ENCODE measurements at regions not wholly inside any gene's neighbourhood (a gene's known extent, or its start where the extent isn't known, plus 50 kb on each side); places are given as distances from the start of the nearest gene placed in this dataset.

DNA sequence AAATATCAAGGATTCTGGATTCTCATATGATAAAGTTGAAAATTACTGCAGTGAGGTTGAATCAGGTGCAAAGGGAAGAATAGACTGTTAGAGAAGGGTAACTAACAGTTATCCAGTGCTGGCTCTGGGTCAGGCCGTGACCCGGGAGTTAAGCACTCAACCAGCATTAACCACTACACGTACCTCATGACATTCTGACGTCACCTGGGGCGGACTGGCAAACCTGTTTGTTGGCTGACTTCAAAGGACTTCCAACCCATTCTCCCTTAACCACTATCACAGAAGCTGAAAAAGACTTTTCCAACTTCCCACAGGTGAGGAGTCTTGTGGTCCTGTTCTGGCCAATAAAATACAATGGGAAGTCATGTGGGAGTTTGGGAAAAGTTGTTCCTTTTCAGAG is 268.9 kb downstream of the ENC1 start:
- Histone ChIP-seq H3K9me3 (ENCODE audit: insufficient read depth, low read depth, low read length) (no peaks in the 10 kb centered on the region), H3K9me2 (replicated peaks; ENCODE audit: low read depth, low read length) (no peaks in the 10 kb centered on the region), H3K79me2 (ENCODE audit: insufficient read depth, low read length) (no peaks in the 10 kb centered on the region), H4K20me1 (ENCODE audit: insufficient read depth, low read length, poor library complexity, severe bottlenecking) (no peaks in the 10 kb centered on the region), H3K4me2 (ENCODE audit: low read depth, low read length, poor library complexity, severe bottlenecking) (no peak overlapping the region), H3K27me3 (ENCODE audit: insufficient read depth, low read length, poor library complexity, severe bottlenecking) (no peaks in the 10 kb centered on the region), H2AFZ (ENCODE audit: low read length) (no peak overlapping the region), H3K36me3 (ENCODE audit: insufficient read depth, low read length) (no peaks in the 10 kb centered on the region), H3K4me1 (ENCODE audit: insufficient read depth, low read length, poor library complexity, severe bottlenecking) (peaks cover 9% of the 10 kb centered on the region), H3F3A (ENCODE audit: low read depth) (no peaks in the 10 kb centered on the region), H3K9ac (ENCODE audit: low read depth, low read length, poor library complexity, severe bottlenecking) (no peak overlapping the region), H3K4me3 (ENCODE audit: low read length, poor library complexity, severe bottlenecking) (no peak overlapping the region)
- TF ChIP-seq, protein P1, sequence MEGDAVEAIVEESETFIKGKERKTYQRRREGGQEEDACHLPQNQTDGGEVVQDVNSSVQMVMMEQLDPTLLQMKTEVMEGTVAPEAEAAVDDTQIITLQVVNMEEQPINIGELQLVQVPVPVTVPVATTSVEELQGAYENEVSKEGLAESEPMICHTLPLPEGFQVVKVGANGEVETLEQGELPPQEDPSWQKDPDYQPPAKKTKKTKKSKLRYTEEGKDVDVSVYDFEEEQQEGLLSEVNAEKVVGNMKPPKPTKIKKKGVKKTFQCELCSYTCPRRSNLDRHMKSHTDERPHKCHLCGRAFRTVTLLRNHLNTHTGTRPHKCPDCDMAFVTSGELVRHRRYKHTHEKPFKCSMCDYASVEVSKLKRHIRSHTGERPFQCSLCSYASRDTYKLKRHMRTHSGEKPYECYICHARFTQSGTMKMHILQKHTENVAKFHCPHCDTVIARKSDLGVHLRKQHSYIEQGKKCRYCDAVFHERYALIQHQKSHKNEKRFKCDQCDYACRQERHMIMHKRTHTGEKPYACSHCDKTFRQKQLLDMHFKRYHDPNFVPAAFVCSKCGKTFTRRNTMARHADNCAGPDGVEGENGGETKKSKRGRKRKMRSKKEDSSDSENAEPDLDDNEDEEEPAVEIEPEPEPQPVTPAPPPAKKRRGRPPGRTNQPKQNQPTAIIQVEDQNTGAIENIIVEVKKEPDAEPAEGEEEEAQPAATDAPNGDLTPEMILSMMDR (conservative IDR thresholded peaks at IDR 0.05; ENCODE audit: low read length): no peak
- TF ChIP-seq EZH2phosphoT487 (IDR thresholded peaks at IDR 0.05; ENCODE audit: borderline replicate concordance): no peak

- Histone ChIP-seq H3F3A (ENCODE audit: low read depth) (no peaks in the 10 kb centered on the region), H3K79me2 (ENCODE audit: insufficient read depth, low read length) (no peaks in the 10 kb centered on the region), H3K36me3 (ENCODE audit: insufficient read depth, low read length) (no peaks in the 10 kb centered on the region), H3K4me1 (ENCODE audit: insufficient read depth, low read length, poor library complexity, severe bottlenecking) (peaks cover 6% of the 10 kb centered on the region), H3K4me2 (ENCODE audit: low read depth, low read length, poor library complexity, severe bottlenecking) (no peak overlapping the region), H3K9me3 (ENCODE audit: insufficient read depth, low read depth, low read length) (no peaks in the 10 kb centered on the region), H2AFZ (ENCODE audit: low read length) (no peak overlapping the region), H3K9ac (ENCODE audit: low read depth, low read length, poor library complexity, severe bottlenecking) (no peak overlapping the region), H3K9me2 (replicated peaks; ENCODE audit: low read depth, low read length) (no peaks in the 10 kb centered on the region), H4K20me1 (ENCODE audit: insufficient read depth, low read length, poor library complexity, severe bottlenecking) (no peaks in the 10 kb centered on the region), H3K4me3 (ENCODE audit: low read length, poor library complexity, severe bottlenecking) (no peak overlapping the region), H3K27me3 (ENCODE audit: insufficient read depth, low read length, poor library complexity, severe bottlenecking) (no peaks in the 10 kb centered on the region)
- TF ChIP-seq, protein P1 (conservative IDR thresholded peaks at IDR 0.05; ENCODE audit: low read length): no peak
- TF ChIP-seq EZH2phosphoT487 (IDR thresholded peaks at IDR 0.05; ENCODE audit: borderline replicate concordance): no peak
Observed at GRCh38 chr5:74370168-74370567, 270.4 kb downstream of the ENC1 start.

DNA sequence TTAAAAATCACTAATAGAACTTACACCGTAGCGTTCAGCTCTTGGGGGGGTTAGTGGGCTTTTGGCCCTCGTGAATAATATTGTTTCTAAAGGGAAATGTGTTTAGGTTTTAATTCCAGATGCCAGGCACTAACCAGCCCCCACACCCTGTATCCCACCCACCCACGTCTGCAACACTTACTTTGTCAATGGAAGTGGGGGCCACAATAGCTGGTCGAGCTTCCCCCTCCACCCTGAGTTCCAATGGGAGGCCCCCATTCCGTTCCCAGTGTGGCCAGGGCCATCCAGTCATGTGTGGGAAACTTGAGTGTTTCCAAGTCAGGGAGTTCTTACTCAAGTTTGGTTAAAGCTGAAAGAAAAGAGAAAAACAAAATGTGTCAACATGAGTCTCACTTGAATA is 271.4 kb downstream of the ENC1 start:
- Histone ChIP-seq H3K9me2 (replicated peaks; ENCODE audit: low read depth, low read length) (no peaks in the 10 kb centered on the region), H3F3A (ENCODE audit: low read depth) (no peaks in the 10 kb centered on the region), H3K4me1 (ENCODE audit: insufficient read depth, low read length, poor library complexity, severe bottlenecking) (no peaks in the 10 kb centered on the region), H3K9ac (ENCODE audit: low read depth, low read length, poor library complexity, severe bottlenecking) (no peak overlapping the region), H4K20me1 (ENCODE audit: insufficient read depth, low read length, poor library complexity, severe bottlenecking) (no peaks in the 10 kb centered on the region), H3K9me3 (ENCODE audit: insufficient read depth, low read depth, low read length) (no peaks in the 10 kb centered on the region), H3K79me2 (ENCODE audit: insufficient read depth, low read length) (no peaks in the 10 kb centered on the region), H3K4me3 (ENCODE audit: low read length, poor library complexity, severe bottlenecking) (no peak overlapping the region), H3K36me3 (ENCODE audit: insufficient read depth, low read length) (no peaks in the 10 kb centered on the region), H2AFZ (ENCODE audit: low read length) (no peak overlapping the region), H3K4me2 (ENCODE audit: low read depth, low read length, poor library complexity, severe bottlenecking) (no peak overlapping the region), H3K27me3 (ENCODE audit: insufficient read depth, low read length, poor library complexity, severe bottlenecking) (no peaks in the 10 kb centered on the region)
- no peak for TF ChIP-seq EZH2phosphoT487 (IDR thresholded peaks at IDR 0.05; ENCODE audit: borderline replicate concordance)
- TF ChIP-seq, protein P1 (conservative IDR thresholded peaks at IDR 0.05; ENCODE audit: low read length): no peak

All from Loucy (cell line).